GM19324 (cell line): ENCODE measurements at regions not wholly inside any gene's neighbourhood (a gene's known extent, or its start where the extent isn't known, plus 50 kb on each side); places are given as distances from the start of the nearest gene placed in this dataset.
"Not testable (repeated sequence)": the region's sequence is repeated elsewhere in the genome, so short reads cannot be mapped to it uniquely, and the experiment has no call there.

ENCODE experiments used
- ATAC-seq: cut with Tn5 transposase; IDR thresholded peaks from one replicate; pipeline ENCODE4 v1.9.1; 2021; ENCODE audit warnings: mild to moderate bottlenecking, moderate library complexity; ENCODE audit not compliant: unreplicated experiment, low FRiP score

- no peak for ATAC-seq
Measured at GRCh38 chr10:61063034-61063433, 119.0 kb upstream of the RHOBTB1 start.

- ATAC-seq, result no peak
Measured at GRCh38 chr10:61061923-61062504, 118.0 kb upstream of the RHOBTB1 start.

- ATAC-seq, result no peak
Measured at GRCh38 chr10:61059636-61060035, 115.7 kb upstream of the RHOBTB1 start.

GRCh38 chr10:61052469-61053205 is 108.7 kb upstream of the RHOBTB1 start:
- ATAC-seq, result no peak

- no peak for ATAC-seq
Measured at GRCh38 chr10:61051344-61051743, 107.4 kb upstream of the RHOBTB1 start.

- ATAC-seq, result no peak
Measured at GRCh38 chr10:61050120-61050745, 106.2 kb upstream of the RHOBTB1 start.

GRCh38 chr10:61049386-61049785 is 105.4 kb upstream of the RHOBTB1 start:
- no peak for ATAC-seq

GRCh38 chr10:61047788-61048560 is 104.0 kb upstream of the RHOBTB1 start:
- no peak for ATAC-seq

- no peak for ATAC-seq
Measured at GRCh38 chr10:61047081-61047480, 103.1 kb upstream of the RHOBTB1 start.

GRCh38 chr10:61045480-61045879 is 101.5 kb upstream of the RHOBTB1 start:
- not testable (repeated sequence) for ATAC-seq

- no peak for ATAC-seq
Measured at GRCh38 chr10:61042533-61042932, 98.5 kb upstream of the RHOBTB1 start.

- no peak for ATAC-seq
Measured at GRCh38 chr10:61040399-61041016, 96.5 kb upstream of the RHOBTB1 start.

- ATAC-seq, result no peak
Measured at GRCh38 chr10:61039868-61040267, 95.9 kb upstream of the RHOBTB1 start.

GRCh38 chr10:61037261-61037830 is 93.4 kb upstream of the RHOBTB1 start:
- not testable (repeated sequence) for ATAC-seq

- ATAC-seq, result not testable (repeated sequence)
Measured at GRCh38 chr10:61036148-61036547, 92.2 kb upstream of the RHOBTB1 start.

GRCh38 chr10:61031341-61031740 is 87.4 kb upstream of the RHOBTB1 start:
- ATAC-seq, result no peak

- ATAC-seq, result no peak
Measured at GRCh38 chr10:61029411-61029810, 85.4 kb upstream of the RHOBTB1 start.

- no peak for ATAC-seq
Measured at GRCh38 chr10:61028861-61029361, 84.9 kb upstream of the RHOBTB1 start.

- no peak for ATAC-seq
Measured at GRCh38 chr10:61024856-61025201, 80.8 kb upstream of the RHOBTB1 start.

GRCh38 chr10:61024151-61024855 is 80.3 kb upstream of the RHOBTB1 start:
- ATAC-seq, result no peak
